G401.6 (cell line): ENCODE measurements at regions not wholly inside any gene's neighbourhood (a gene's known extent, or its start where the extent isn't known, plus 50 kb on each side); places are given as distances from the start of the nearest gene placed in this dataset.

Experiments
- FAIRE-seq: peaks from 2 replicates; lab custom pipeline; 2012; peaks lifted over from hg19 to GRCh38; lab: Jason Lieb, UNC

DNA sequence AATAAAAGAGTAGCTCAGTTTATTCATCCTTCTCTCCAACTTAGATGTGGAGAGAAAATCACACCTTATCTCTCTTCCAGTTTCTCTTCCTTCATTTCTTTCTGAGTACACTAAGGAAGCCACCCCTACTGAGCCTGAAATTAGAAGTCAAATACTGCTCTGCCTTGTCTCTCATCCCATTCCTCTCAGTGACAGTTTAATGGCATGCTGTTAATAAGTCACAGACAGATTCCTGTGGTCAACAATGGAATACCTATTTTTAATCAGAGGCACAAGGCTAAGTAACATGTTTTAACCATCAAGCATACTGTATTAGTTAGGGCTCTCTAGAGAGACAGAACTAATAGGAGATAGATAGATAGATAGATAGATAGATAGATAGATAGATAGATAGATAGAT is 253.2 kb downstream of the HTR7 start:
- FAIRE-seq: no peak

DNA sequence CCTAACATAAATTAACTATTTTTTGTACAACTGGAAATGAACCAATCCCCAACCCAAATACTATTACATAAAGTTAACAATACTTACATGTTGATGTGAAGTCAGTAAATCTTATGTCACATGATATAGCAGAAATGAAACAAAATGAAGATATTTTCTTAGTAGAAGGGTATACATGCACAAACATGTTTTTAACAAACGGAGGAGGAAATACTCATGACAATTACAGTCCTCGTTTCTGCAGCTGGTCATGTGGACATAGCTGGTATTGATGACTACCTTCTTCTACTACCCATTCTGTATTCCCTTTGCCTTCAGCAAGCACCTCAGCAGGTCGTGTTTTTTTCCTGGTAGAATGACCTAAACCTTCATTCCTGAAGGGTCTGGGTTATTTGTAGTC is 252.3 kb downstream of the HTR7 start:
- FAIRE-seq: no peak

DNA sequence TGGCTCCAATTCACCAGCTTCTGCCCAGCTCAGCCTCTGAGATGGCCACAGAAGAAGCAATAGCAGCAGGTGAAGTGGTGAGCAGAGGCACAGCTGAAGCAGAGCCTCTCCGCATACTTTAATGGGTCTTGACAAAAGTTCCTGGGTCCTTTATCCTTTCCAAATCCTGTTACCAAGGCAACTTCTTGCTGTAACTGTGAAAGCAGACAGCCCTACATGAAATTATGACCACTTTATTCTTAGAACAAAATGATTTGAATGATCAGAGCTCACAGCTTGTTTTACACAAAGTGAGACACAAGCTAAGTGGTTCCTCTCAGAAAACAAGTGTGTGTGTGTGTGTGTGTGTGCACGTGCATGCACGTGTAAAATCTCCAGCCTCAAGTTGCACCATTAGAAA is 245.6 kb downstream of the HTR7 start:
- no peak for FAIRE-seq

DNA sequence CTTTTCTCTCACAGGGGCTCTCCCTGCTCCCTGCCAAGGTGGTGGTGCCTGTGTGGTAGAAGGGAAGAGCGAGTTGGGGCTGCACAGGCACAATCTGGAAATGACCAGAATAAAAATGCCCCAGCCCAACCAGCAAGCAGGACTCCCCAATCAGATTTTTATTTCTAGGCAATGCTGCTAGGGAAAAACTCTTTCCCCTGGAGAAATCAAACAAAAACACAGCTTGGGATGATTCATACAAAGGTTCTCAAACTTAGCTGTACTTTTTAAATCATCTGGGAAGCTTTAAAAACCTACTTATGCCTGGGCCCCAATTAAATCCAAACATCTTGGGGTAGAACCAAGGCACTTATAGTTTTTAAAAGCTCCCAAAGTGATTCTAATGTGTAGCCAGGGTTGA is 243.2 kb downstream of the HTR7 start:
- FAIRE-seq: no peak

DNA sequence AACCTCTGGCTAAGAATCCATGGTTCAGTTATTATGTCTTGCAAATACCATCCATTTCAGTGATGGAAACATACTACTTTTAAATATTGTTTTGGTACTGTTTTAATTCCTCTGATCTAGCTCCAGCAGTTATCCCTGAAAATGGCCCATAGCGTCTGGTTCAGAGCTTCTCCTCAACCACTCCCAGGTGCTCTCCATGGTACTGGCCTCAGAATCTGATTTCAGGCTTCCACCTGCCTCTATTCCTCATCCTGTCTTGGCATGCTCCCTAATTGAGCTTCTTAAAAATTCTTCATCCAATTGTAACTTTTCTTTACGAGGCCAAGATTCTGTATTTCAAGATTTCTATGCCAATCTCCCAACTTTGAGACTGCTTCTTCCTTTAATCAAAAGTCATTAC is 236.3 kb downstream of the HTR7 start:
- no peak for FAIRE-seq

DNA sequence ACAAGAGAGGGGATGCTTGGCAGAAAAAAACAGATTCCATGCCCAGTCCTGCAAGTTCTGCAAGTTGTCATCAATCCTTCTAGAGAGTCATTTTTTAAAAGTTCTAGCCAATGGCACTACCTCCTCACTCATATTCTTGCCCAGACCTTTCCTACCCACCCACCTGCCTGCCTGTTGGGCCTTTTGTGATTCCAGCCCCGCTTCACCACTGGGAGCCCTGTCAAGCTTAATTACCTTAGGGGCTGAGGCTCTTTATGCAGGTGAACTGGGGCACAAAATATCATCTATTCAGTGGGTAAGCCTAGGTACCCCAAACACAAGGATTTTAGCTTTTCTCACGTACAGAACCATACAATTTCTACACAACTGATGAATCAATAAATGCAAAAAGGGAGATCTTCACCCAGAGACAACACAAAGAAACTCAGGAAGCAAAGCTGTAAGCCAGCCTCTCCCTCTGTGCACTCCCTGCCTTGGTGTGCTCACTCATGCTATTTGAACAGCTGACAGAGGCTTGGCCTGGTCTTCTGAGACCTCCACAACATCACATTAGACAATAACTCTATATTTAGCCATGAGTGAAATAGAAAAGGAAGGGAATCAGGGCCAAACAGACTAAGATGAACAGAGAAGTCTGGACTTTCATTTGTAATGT is 222.6 kb downstream of the HTR7 start:
- FAIRE-seq: no peak

DNA sequence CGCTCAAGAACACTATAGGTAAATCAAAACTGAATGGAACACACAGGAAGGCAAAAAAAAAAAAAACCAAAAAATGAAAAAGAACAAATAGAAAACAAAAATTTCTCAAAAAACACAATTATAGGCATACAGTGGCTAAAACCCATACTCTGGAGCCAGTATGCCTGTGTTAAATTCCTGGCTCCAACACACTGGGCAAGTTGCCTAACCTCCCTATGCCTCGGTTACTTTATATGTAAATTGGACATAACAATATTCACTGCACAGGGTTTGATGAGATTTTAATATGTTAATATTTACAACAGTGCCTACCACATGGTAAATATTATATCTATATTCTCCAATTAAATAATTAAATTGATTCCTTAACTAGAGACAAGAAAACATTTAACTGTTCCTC is 217.1 kb downstream of the HTR7 start:
- FAIRE-seq: no peak

DNA sequence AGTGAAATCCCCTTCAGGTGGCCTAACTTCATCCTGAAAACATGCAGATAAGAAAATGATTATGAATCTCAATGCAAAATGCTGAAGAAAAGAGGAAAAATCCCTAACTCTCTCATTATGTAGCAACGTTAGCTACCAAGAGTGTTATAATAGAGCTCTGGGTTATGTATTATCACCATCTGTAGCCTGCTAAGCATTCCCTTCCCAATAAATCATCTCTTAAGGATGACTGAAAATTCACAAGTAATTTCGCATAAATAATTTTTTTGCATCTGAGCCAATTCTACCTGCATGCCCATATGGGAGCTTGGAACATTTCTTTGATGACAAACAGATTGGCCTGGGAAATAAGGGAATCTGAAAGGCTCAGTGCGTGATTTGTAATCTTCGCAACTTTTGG is 216.1 kb downstream of the HTR7 start:
- FAIRE-seq: no peak

DNA sequence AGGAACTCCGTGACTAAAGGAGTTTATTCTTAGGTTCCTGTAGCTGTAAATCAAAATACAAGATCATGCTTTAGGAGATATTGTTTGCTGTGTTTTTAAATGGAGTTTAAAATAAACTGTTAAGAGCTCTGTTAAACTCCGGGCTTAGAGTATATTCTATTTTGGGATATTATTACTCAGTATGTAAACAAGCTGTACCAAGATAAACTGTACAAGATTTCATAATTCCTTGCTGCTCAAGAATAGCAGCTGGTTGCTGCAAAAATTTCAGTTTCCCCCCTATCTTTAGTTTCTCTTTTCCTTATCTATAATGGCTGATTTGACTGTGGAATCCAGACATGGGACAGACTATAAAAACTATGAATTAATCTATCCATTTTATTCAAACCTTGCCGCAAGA is 215.7 kb downstream of the HTR7 start:
- no peak for FAIRE-seq

DNA sequence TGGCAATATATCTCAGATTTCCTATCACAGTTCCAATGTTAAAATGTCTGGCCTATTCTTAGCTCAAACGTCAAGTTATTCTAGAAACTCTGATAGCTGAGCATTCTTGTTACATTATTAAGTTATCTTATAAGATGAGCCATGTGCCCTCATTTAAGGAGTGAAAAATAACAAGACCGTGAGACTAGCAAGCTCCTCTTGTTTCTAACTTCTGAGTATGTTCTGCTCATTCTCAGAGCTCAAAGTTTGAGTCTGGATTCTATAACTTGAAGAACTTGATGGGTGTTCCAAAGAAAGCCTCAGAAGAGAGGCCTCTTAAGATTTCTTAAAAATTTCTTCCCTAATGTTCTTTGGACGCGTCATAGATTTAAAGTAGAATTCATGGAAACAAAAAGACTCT is 215.2 kb downstream of the HTR7 start:
- no peak for FAIRE-seq

DNA sequence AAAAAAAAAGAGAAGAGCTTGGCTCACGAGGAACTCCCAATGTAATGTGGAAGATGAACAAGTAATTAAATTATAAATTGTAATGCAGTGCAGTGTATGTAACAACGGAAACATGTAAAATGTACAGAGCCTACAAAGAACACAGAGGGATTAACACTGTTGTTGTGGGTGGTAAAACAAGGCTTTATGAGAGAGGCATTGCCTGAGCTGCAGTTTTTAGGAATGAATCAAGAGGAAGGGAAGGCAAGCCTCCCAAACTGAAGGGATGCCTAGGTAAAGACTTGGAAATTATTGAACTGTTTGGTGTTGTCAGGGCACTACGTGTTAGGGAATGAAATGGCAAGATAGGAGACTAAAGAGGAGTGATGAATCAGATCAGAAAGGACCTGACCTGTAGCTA is 213.7 kb downstream of the HTR7 start:
- FAIRE-seq: no peak

DNA sequence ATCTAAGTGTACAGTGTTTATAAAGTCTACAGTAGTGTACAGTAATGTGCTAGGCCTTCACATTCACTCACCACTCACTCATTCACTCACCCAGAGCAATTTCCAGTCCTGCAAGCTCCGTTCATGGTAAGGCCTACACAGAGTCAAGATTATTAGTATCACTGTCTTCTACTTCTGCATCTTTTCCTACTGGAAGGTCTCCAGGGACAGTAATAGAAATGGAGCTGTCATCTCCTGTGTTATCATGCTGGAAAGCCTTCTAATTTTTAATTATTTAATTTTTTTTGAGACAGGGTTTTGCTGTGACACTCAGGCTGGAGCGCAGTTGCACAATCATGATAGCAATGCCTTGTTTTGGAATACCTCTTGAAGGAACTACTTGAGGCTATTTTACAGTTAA is 207.0 kb downstream of the HTR7 start:
- no peak for FAIRE-seq

DNA sequence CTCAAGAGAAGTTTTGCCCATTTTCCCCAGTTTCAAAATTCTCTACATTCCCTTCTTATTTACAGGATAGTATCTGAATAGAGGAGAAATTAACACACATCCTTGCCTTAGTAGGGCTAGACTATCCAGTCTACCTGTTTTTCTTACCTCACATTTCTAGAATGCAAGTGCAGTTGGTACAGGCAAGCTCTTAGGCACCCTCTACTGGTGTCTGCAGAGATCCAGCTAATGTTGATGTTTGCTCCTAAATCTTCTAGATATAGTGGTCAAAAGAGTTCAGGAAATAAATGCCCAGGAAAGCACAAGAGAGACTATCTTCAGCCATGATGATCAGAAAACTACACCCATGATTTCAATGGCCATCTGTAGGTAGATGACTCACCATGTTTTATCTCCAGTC is 205.3 kb downstream of the HTR7 start:
- no peak for FAIRE-seq

DNA sequence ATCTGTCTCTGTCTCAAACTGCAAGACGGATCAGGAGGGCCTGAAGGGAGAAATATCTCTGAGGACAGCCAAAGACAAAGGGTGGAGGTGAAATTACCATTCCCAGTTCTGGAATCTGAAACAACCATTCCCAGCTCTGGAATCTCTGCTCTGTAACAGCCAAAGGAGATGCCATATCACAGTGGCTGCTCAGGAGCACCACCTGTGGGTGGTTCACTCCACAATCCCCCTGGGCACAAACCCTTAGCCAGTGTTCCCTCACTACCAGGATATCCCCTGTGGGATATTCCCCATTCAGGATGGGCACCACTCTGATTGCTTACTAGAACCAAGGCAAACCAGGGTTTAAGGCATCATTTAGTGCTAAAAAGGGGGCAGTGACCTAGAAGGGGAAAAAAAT is 199.0 kb downstream of the HTR7 start:
- no peak for FAIRE-seq

DNA sequence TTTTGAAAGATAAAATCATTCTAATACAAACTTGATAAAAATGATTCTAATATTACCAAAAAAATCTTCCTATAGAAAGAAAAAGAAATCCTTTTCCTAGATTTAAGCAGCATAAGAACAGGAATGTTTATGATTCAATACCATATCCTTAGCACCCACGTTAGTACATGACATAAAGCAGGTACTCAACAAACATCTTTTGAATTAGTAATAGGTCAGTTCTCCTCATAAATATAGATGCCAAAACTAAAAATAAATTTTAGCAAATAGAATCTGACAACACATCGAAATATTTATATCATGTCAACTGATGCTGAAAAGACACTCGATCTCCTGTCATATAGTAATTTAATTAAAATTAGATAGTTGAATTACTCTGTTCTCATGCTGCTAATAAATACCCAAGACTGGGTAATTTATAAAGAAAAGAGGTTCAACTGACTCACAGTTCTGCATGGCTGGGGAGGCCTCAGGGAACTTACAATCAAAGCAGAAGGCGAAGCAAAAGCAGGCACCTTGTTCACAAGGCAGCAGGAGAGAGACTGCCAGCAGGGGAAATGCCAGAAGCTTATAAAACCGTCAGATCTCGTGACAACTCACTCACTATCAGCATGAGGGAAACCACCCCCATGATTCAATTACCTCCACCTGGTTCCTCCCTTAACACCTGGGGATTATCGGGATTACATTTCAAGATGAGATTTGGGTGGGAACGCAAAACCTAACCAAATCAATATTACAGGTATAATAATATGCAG is 191.8 kb downstream of the HTR7 start:
- FAIRE-seq: no peak

DNA sequence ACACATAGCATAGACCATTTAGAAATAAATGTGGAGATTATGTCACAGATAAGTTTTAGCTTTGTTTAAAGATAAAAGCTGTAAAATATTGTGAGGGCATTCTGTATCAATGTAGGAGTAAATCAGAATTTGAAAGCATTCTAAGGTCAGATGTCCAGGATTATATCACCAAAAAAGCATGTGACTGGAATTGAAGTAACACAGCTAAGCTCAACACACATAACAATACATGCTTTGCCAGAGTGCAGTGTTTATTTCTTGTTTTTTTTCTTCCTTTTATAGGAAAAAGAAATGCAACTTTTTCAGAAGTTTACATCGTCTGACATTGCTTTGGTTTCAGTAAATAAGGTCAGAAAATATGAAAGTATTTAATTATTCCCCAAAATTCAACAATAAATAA is 183.4 kb downstream of the HTR7 start:
- no peak for FAIRE-seq

DNA sequence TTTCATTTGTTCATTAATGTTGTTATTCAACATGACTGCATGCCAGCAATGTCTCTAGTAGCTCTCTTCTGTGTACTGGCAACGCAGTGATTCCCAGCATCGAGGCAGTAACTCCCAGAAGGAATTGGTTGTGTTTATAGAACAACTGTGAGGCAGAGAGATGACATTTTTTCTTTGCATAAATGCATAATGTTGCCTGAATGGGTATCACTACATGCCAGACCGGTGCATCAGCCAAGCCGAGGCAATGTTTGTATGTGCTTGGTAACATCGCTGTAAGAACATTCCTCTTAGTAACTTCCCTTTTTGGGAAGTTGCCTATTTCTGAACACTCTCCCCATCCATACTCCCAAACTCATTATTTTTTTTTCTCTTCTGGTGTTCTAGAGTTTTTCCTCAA is 182.9 kb downstream of the HTR7 start:
- FAIRE-seq: no peak

DNA sequence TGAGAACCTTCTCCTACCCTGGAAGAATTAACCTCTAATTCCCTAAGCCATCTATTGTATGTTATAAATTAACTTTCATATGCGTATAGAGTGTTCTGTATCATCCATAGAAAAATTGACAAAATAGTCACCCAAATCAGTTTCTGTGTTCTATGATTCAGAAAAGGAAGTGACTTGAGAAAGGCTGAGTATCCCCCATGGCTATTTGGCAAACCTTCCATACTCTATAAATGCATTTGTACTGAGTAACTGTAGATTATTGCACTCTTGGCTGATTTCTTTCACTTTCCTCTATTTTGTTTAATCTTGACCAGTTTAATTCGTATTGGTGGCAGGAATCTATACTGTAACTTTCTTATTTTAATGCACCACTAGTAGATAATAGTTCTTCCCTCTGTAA is 182.2 kb downstream of the HTR7 start:
- FAIRE-seq: no peak
